ENCODE measurements at regions not wholly inside any gene's neighbourhood (a gene's known extent, or its start where the extent isn't known, plus 50 kb on each side); places are given as distances from the start of the nearest gene placed in this dataset.

- TF ChIP-seq CTCF (IDR thresholded peaks at IDR 0.05; ENCODE audit: insufficient read depth, low read depth, low read length): no peak
- no peak overlapping the region for H3K4me3 ChIP-seq (ENCODE audit: low read depth, low read length)
- DNase-seq (ENCODE audit: low read depth): no peak
Measured at GRCh38 chr10:108307250-108307924, 1142.9 kb upstream of the SORCS1 start.

- TF ChIP-seq CTCF (IDR thresholded peaks at IDR 0.05; ENCODE audit: insufficient read depth, low read depth, low read length): no peak
- no peak for DNase-seq (ENCODE audit: low read depth)
- no peak overlapping the region for H3K4me3 ChIP-seq (ENCODE audit: low read depth, low read length)
Measured at GRCh38 chr10:108303149-108303548, 1138.6 kb upstream of the SORCS1 start.

GRCh38 chr10:108301002-108301401 lies 1136.5 kb upstream of the SORCS1 start:
- H3K4me3 ChIP-seq (ENCODE audit: low read depth, low read length): no peak overlapping the region
- TF ChIP-seq CTCF (IDR thresholded peaks at IDR 0.05; ENCODE audit: insufficient read depth, low read depth, low read length): no peak
- DNase-seq (ENCODE audit: low read depth): no peak

GRCh38 chr10:108290823-108291222 lies 1126.3 kb upstream of the SORCS1 start:
- H3K4me3 ChIP-seq (ENCODE audit: low read depth, low read length): no peak overlapping the region
- no peak for TF ChIP-seq CTCF (IDR thresholded peaks at IDR 0.05; ENCODE audit: insufficient read depth, low read depth, low read length)
- DNase-seq (ENCODE audit: low read depth): no peak

- no peak overlapping the region for H3K4me3 ChIP-seq (ENCODE audit: low read depth, low read length)
- no peak for DNase-seq (ENCODE audit: low read depth)
- no peak for TF ChIP-seq CTCF (IDR thresholded peaks at IDR 0.05; ENCODE audit: insufficient read depth, low read depth, low read length)
Measured at GRCh38 chr10:108275895-108276685, 1111.6 kb upstream of the SORCS1 start.

GRCh38 chr10:108260383-108260906 lies 1095.9 kb upstream of the SORCS1 start:
- no peak for DNase-seq (ENCODE audit: low read depth)
- TF ChIP-seq CTCF (IDR thresholded peaks at IDR 0.05; ENCODE audit: insufficient read depth, low read depth, low read length): no peak
- no peak overlapping the region for H3K4me3 ChIP-seq (ENCODE audit: low read depth, low read length)

Measured in fibroblast of villous mesenchyme (primary cell).